Upper lobe of left lung (tissue), 6 donors: ENCODE measurements at regions not wholly inside any gene's neighbourhood (a gene's known extent, or its start where the extent isn't known, plus 50 kb on each side); places are given as distances from the start of the nearest gene placed in this dataset.

ENCODE experiments used
- ATAC-seq, 2 donors: fragments of 200-7000 bp; cut with Tn5 transposase; one replicate each; pipeline ENCODE4 v1.9.1; 2022; ENCODE audit warnings: mild to moderate bottlenecking in 2 of 2, moderate library complexity in 2 of 2; ENCODE audit not compliant: low FRiP score in 2 of 2
- DNase-seq, 2 donors: peaks; one replicate each; pipeline ENCODE4 v3.0.0-alpha.2; 2019 to 2020
- H3K27ac ChIP-seq, 4 donors: fragments of 200-600 bp; sonication (generic); one replicate each; pipeline ENCODE4 v1.5.1; 2016 to 2019
- H3K27me3 ChIP-seq, 4 donors: fragments of 200-600 bp; sonication (generic); one replicate each; pipeline ENCODE4 v1.5.1; 2017 to 2019
- H3K36me3 ChIP-seq, 4 donors: fragments of 200-600 bp; sonication (generic); one replicate each; pipeline ENCODE4 v1.5.1; 2016 to 2019
- H3K4me1 ChIP-seq, 4 donors: fragments of 200-600 bp; sonication (generic); one replicate each; pipeline ENCODE4 v1.5.1; 2018 to 2019
- H3K4me3 ChIP-seq, 4 donors: fragments of 200-600 bp; sonication (generic); one replicate each; pipeline ENCODE4 v1.5.1; 2017 to 2019; ENCODE audit warnings: mild to moderate bottlenecking in 2 of 4, moderate library complexity in 1 of 4
- H3K9me3 ChIP-seq, 4 donors: fragments of 200-600 bp; sonication (generic); one replicate each; pipeline ENCODE4 v1.5.1; 2018 to 2019
- EP300 ChIP-seq, 4 donors: sonication (generic); formaldehyde crosslinking; IDR thresholded peaks; one replicate each; pipeline ENCODE4 v1.5.1; 2017; ENCODE audit warnings: antibody characterized with exemption in 4 of 4, control low read depth in 2 of 4
- POLR2A ChIP-seq, 4 donors: fragments of 450-650 bp; IDR thresholded peaks; one replicate each; pipeline ENCODE4 v1.5.1; 2016 to 2017; ENCODE audit warnings: antibody characterized with exemption in 4 of 4, mild to moderate bottlenecking in 2 of 4
- POLR2AphosphoS5 ChIP-seq, 2 donors: sonication (generic); formaldehyde crosslinking; IDR thresholded peaks; one replicate each; pipeline ENCODE4 v1.5.1; 2017; ENCODE audit warnings: antibody characterized with exemption in 2 of 2
- WGBS, 2 donors: methylation state at CpG; one replicate each; pipeline ENCODE4 v1.1.5; 2017 to 2018; 5-methylcytosine and 5-hydroxymethylcytosine counted together
- TF ChIP-seq, protein P1 (sequence below), 6 experiments: fragments of 450-650 bp in 4 of 6; fragments of 200-600 bp in 2 of 6; sonication (generic) in 2 of 6; IDR thresholded peaks; one replicate each; pipeline ENCODE4 v1.5.1; 2016 to 2019; ENCODE audit warnings: antibody characterized with exemption in 6 of 6
- donor health status: DM: no; HTN: no; CAD: no; lungs with moderate emphysema.
- donor health status: DM: no; HTN: yes; CAD: no; lungs with severe emphysema.

GRCh38 chr3:102066470-102066869, 217.2 kb downstream of the NFKBIZ start:
- ATAC-seq (peak in 1 of 2 donors; percentile 65), DNase-seq (no peak)
- no peaks in the 10 kb centered on the region for H3K4me1 ChIP-seq
- TF ChIP-seq, protein P1, sequence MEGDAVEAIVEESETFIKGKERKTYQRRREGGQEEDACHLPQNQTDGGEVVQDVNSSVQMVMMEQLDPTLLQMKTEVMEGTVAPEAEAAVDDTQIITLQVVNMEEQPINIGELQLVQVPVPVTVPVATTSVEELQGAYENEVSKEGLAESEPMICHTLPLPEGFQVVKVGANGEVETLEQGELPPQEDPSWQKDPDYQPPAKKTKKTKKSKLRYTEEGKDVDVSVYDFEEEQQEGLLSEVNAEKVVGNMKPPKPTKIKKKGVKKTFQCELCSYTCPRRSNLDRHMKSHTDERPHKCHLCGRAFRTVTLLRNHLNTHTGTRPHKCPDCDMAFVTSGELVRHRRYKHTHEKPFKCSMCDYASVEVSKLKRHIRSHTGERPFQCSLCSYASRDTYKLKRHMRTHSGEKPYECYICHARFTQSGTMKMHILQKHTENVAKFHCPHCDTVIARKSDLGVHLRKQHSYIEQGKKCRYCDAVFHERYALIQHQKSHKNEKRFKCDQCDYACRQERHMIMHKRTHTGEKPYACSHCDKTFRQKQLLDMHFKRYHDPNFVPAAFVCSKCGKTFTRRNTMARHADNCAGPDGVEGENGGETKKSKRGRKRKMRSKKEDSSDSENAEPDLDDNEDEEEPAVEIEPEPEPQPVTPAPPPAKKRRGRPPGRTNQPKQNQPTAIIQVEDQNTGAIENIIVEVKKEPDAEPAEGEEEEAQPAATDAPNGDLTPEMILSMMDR (IDR thresholded peaks at IDR 0.05), result no peak
- TF ChIP-seq EP300 (IDR thresholded peaks at IDR 0.05), result no peak
- no peak for TF ChIP-seq POLR2A (IDR thresholded peaks at IDR 0.05)
- TF ChIP-seq POLR2AphosphoS5 (IDR thresholded peaks at IDR 0.05), result no peak
- 100% methylated on average over 1 of the region's 1 CpG for WGBS, 2 donors
- no peaks in the 10 kb centered on the region for H3K36me3 ChIP-seq
- H3K4me3 ChIP-seq, result no peak overlapping the region
- H3K27ac ChIP-seq, result no peak overlapping the region
- no peaks in the 10 kb centered on the region for H3K27me3 ChIP-seq
- H3K9me3 ChIP-seq, result no peaks in the 10 kb centered on the region

DNA sequence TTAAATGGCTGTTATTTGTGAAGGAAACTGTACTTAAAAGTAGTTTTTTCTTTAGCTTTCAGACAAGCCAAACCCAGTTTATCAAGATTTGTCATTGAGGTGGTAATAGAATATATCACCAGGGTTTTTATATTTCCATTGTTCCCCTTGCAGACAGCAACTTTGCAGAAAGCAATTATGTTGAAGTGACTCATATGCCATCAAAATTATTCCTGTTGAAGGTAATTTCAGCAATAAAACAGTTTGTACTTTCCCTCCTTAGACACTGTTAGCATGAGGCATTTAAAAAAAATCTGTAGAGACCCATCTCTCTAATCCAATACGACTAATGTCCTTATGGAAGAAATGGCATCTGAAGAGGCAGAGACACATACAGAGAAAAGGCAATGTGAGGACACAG, 219.0 kb downstream of the NFKBIZ start:
- no peak for TF ChIP-seq EP300 (IDR thresholded peaks at IDR 0.05)
- TF ChIP-seq POLR2A (IDR thresholded peaks at IDR 0.05), result no peak
- no peak for TF ChIP-seq POLR2AphosphoS5 (IDR thresholded peaks at IDR 0.05)
- TF ChIP-seq, protein P1 (IDR thresholded peaks at IDR 0.05), result no peak
- Histone ChIP-seq H3K4me3 (no peak overlapping the region), H3K27me3 (no peaks in the 10 kb centered on the region), H3K9me3 (no peaks in the 10 kb centered on the region), H3K27ac (no peak overlapping the region), H3K4me1 (no peaks in the 10 kb centered on the region), H3K36me3 (no peaks in the 10 kb centered on the region)
- WGBS, 2 donors, result 86 to 100% methylated on average over 1 of the region's 1 CpG
- ATAC-seq (no peak), DNase-seq (no peak)

- Histone ChIP-seq H3K27ac (no peak overlapping the region), H3K36me3 (no peaks in the 10 kb centered on the region), H3K27me3 (no peaks in the 10 kb centered on the region), H3K4me3 (no peak overlapping the region), H3K4me1 (no peaks in the 10 kb centered on the region), H3K9me3 (no peaks in the 10 kb centered on the region)
- DNase-seq (no peak), ATAC-seq (peak in 1 of 2 donors; percentile 11)
- 92 to 94% methylated on average over 2 of the region's 2 CpGs for WGBS, 2 donors
- TF ChIP-seq EP300 (IDR thresholded peaks at IDR 0.05) (no peak), POLR2AphosphoS5 (IDR thresholded peaks at IDR 0.05) (no peak), POLR2A (IDR thresholded peaks at IDR 0.05) (no peak)
- TF ChIP-seq, protein P1 (IDR thresholded peaks at IDR 0.05), result no peak
Observed at GRCh38 chr3:102068736-102069135, 219.4 kb downstream of the NFKBIZ start.

- Histone ChIP-seq H3K36me3 (no peaks in the 10 kb centered on the region), H3K27me3 (no peaks in the 10 kb centered on the region), H3K27ac (no peak overlapping the region), H3K4me1 (no peaks in the 10 kb centered on the region), H3K4me3 (no peak overlapping the region), H3K9me3 (no peaks in the 10 kb centered on the region)
- ATAC-seq (peak in 1 of 2 donors; percentile 87), DNase-seq (no peak)
- WGBS, 2 donors, result 70 to 95% methylated on average over 1 of the region's 1 CpG
- no peak for TF ChIP-seq EP300 (IDR thresholded peaks at IDR 0.05)
- TF ChIP-seq, protein P1 (IDR thresholded peaks at IDR 0.05), result no peak
Observed at GRCh38 chr3:102069211-102069662, 219.9 kb downstream of the NFKBIZ start.

GRCh38 chr3:102074946-102075345, 225.6 kb downstream of the NFKBIZ start:
- H3K4me1 ChIP-seq, result peaks cover 0 to 14% (median 2%) of the 10 kb centered on the region in 4 donors
- ATAC-seq, result no peak
- no peaks in the 10 kb centered on the region for H3K27me3 ChIP-seq
- H3K9me3 ChIP-seq, result no peaks in the 10 kb centered on the region
- TF ChIP-seq POLR2A (IDR thresholded peaks at IDR 0.05), result no peak
- TF ChIP-seq POLR2AphosphoS5 (IDR thresholded peaks at IDR 0.05), result no peak
- TF ChIP-seq EP300 (IDR thresholded peaks at IDR 0.05), result no peak
- TF ChIP-seq, protein P1 (IDR thresholded peaks at IDR 0.05), result no peak
- H3K36me3 ChIP-seq, result no peaks in the 10 kb centered on the region
- H3K27ac ChIP-seq, result no peak overlapping the region
- H3K4me3 ChIP-seq, result no peak overlapping the region
- DNase-seq, result no peak
